ENCODE measurements at regions not wholly inside any gene's neighbourhood (a gene's known extent, or its start where the extent isn't known, plus 50 kb on each side); places are given as distances from the start of the nearest gene placed in this dataset.

DNA sequence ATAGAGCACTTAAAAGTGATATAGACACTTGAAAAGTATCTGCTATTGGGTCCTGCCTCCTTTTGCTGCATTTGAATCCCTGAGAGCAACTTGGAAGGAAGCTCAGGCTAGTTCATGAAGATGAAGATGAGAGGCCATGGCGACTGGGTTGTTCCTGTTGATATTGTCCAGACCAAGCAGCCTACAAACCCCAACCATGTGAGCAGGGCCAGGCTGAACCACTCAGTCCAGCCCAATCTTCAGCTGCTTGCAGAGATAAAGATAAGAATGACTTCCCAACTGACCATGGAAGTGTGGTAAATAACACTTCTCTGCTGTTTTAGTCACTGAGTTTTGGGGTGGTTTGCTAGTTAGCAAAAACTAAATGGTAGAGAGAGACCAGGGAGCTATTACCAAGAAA lies 417.6 kb downstream of the SOX11 start:
- DNase-seq, result no peak
- H3K4me2 ChIP-seq (ENCODE audit: insufficient read depth, insufficient read length, low read length), result no peak overlapping the region

More for the DNA sequence above, 417.6 kb downstream of the SOX11 start:
- H3K4me1 Mint-ChIP-seq, result peaks cover 8 to 9% of the 10 kb centered on the region in 2 experiments
- Histone ChIP-seq H3K79me2 (ENCODE audit: insufficient read depth, low read length) (no peaks in the 10 kb centered on the region), H2AK5ac (ENCODE audit: insufficient read length, low read length) (no peak overlapping the region), H4K91ac (ENCODE audit: insufficient read length, low read depth, low read length) (no peak overlapping the region), H3K9ac (ENCODE audit: extremely low read depth, insufficient read length, low read length) (no peak overlapping the region), H3K27me3 (ENCODE audit: insufficient read depth, low read length) (no peaks in the 10 kb centered on the region), H4K20me1 (ENCODE audit: control insufficient read depth, insufficient read depth, insufficient read length) (no peaks in the 10 kb centered on the region), H2BK12ac (ENCODE audit: insufficient read length, low read depth, low read length) (no peak overlapping the region), H4K5ac (ENCODE audit: insufficient read length, low read depth, low read length) (no peak overlapping the region), H3K4ac (ENCODE audit: low read depth, low read length) (no peak overlapping the region), H3T11ph (ENCODE audit: low read length) (no peak overlapping the region), H2BK5ac (ENCODE audit: insufficient read length, low read length) (no peak overlapping the region), H3K27ac (ENCODE audit: insufficient read length, low read depth, low read length) (no peak overlapping the region), H3K18ac (ENCODE audit: insufficient read length, low read depth, low read length) (no peak overlapping the region), H2BK20ac (ENCODE audit: low read depth, low read length, poor library complexity, severe bottlenecking) (no peak overlapping the region), H3K4me1 (ENCODE audit: insufficient read depth, low read length) (no peaks in the 10 kb centered on the region), H3K56ac (ENCODE audit: insufficient read length, low read depth, low read length) (no peak overlapping the region), H2BK15ac (ENCODE audit: low read depth, low read length) (no peak overlapping the region), H4K8ac (replicated peaks; ENCODE audit: insufficient read length, low read depth, low read length) (no peak overlapping the region), H3K23me2 (ENCODE audit: insufficient read length, low read depth, low read length, poor library complexity, severe bottlenecking) (no peaks in the 10 kb centered on the region), H3K9me3 (ENCODE audit: control insufficient read depth, low read depth, low read length) (no peaks in the 10 kb centered on the region), H2AFZ (ENCODE audit: low read length) (no peak overlapping the region), H3K14ac (ENCODE audit: insufficient read depth, low read length) (no peak overlapping the region), H2BK120ac (ENCODE audit: low read depth, low read length, poor library complexity, severe bottlenecking) (no peak overlapping the region), H3K23ac (ENCODE audit: insufficient read length, low read depth, low read length) (no peak overlapping the region), H3K79me1 (ENCODE audit: insufficient read depth, low read depth, low read length, poor library complexity, severe bottlenecking) (no peaks in the 10 kb centered on the region)
- H3K36me3 Mint-ChIP-seq (ENCODE audit: insufficient read depth in 1 of 3, low read depth in 3 of 3), result no peaks in the 10 kb centered on the region
- no CpG with 5 or more reads among the region's 1 CpG for WGBS (ENCODE audit: extremely low coverage, insufficient read length, low lambda C conversion rate)
- TF ChIP-seq, protein P1, sequence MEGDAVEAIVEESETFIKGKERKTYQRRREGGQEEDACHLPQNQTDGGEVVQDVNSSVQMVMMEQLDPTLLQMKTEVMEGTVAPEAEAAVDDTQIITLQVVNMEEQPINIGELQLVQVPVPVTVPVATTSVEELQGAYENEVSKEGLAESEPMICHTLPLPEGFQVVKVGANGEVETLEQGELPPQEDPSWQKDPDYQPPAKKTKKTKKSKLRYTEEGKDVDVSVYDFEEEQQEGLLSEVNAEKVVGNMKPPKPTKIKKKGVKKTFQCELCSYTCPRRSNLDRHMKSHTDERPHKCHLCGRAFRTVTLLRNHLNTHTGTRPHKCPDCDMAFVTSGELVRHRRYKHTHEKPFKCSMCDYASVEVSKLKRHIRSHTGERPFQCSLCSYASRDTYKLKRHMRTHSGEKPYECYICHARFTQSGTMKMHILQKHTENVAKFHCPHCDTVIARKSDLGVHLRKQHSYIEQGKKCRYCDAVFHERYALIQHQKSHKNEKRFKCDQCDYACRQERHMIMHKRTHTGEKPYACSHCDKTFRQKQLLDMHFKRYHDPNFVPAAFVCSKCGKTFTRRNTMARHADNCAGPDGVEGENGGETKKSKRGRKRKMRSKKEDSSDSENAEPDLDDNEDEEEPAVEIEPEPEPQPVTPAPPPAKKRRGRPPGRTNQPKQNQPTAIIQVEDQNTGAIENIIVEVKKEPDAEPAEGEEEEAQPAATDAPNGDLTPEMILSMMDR (conservative IDR thresholded peaks at IDR 0.05), result no peak
- H3K27me3 Mint-ChIP-seq (ENCODE audit: low read depth), result no peaks in the 10 kb centered on the region
- no peak overlapping the region for H3K4me3 Mint-ChIP-seq
- no peak overlapping the region for H3K27ac Mint-ChIP-seq
- H3K9me3 Mint-ChIP-seq, result no peaks in the 10 kb centered on the region

All from H9 (cell line).